Liver (tissue), 3 donors: ENCODE measurements at regions not wholly inside any gene's neighbourhood (a gene's known extent, or its start where the extent isn't known, plus 50 kb on each side); places are given as distances from the start of the nearest gene placed in this dataset.

ENCODE experiments used
- CTCF ChIP-seq: fragments of 150-350 bp; IDR thresholded peaks from 2 replicates; pipeline ENCODE4 v1.5.1; 2017; ENCODE audit warnings: improper control_type of control experiment, low read depth, low read length; ENCODE audit not compliant: missing input control
- JUND ChIP-seq, 2 donors: IDR thresholded peaks; 2 replicates each; pipeline ENCODE4 v1.6.1; 2016; ENCODE audit warnings: antibody characterized with exemption in 2 of 2
- NR2F2 ChIP-seq: IDR thresholded peaks from 2 replicates; pipeline ENCODE4 v1.6.1; 2016; ENCODE audit warnings: antibody characterized with exemption
- RXRA ChIP-seq, 2 donors: IDR thresholded peaks; 2 replicates each; pipeline ENCODE4 v1.6.1; 2017 to 2018; ENCODE audit warnings: antibody characterized with exemption in 2 of 2, mild to moderate bottlenecking in 1 of 2
- YY1 ChIP-seq: IDR thresholded peaks from 2 replicates; pipeline ENCODE4 v1.6.1; 2016; ENCODE audit warnings: antibody characterized with exemption, mild to moderate bottlenecking
- donor health status: healthy.
- donor health status: healthy.

GRCh38 chr7:88402529-88402928 lies 95.8 kb upstream of the STEAP4 start:
- TF ChIP-seq CTCF (no peak), NR2F2 (no peak), RXRA (IDR thresholded peaks at IDR 0.05) (no peak), YY1 (no peak), JUND (IDR thresholded peaks at IDR 0.05) (no peak)
